H1 (cell line): ENCODE measurements at regions not wholly inside any gene's neighbourhood (a gene's known extent, or its start where the extent isn't known, plus 50 kb on each side); places are given as distances from the start of the nearest gene placed in this dataset.

Source experiments
- CTCF ChIA-PET: fragments of 300-600 bp; sonication (Branson Sonifier 250); formaldehyde crosslinking; loops from one replicate; lab custom pipeline; 2021; ENCODE audit not compliant: partially characterized antibody; lab: Charles Lee
- POLR2A ChIA-PET: fragments of 300-600 bp; sonication (Branson Sonifier 250); formaldehyde crosslinking; loops from one replicate; lab custom pipeline; 2021; ENCODE audit warnings: inconsistent platforms; ENCODE audit not compliant: partially characterized antibody; lab: Charles Lee
- DNase-seq, 2 experiments: peaks; one replicate each; pipeline versions ENCODE4 v3.0.0 to v3.0.0-alpha.2; 2010 to 2022; ENCODE audit warnings: low spot score in 2 of 2, low read depth in 1 of 2, mixed read lengths in 1 of 2
- FAIRE-seq: peaks from 2 replicates; lab custom pipeline; 2011; peaks lifted over from hg19 to GRCh38; lab: Jason Lieb, UNC
- H2AFZ ChIP-seq: 2 replicates; pipeline ENCODE4 v1.8.1; 2012; ENCODE audit warnings: low read length, inconsistent platforms
- H2AK5ac ChIP-seq: 2 replicates; pipeline ENCODE4 v1.6.1; 2013; ENCODE audit warnings: low read depth, low read length
- H2BK120ac ChIP-seq: replicated peaks from 2 replicates; pipeline ENCODE3; 2013; ENCODE audit warnings: low read depth, low read length, inconsistent platforms
- H2BK12ac ChIP-seq: 2 replicates; pipeline ENCODE4 v1.6.1; 2013; ENCODE audit warnings: low read depth, low read length
- H2BK15ac ChIP-seq: 2 replicates; pipeline ENCODE4 v1.6.1; 2013; ENCODE audit warnings: low read length
- H2BK20ac ChIP-seq: 2 replicates; pipeline ENCODE4 v1.6.1; 2013; ENCODE audit warnings: low read length
- H2BK5ac ChIP-seq: 2 replicates; pipeline ENCODE4 v1.6.1; 2013; ENCODE audit warnings: low read depth, low read length
- H3K14ac ChIP-seq: 2 replicates; pipeline ENCODE4 v1.6.1; 2013; ENCODE audit warnings: inconsistent platforms; ENCODE audit not compliant: insufficient read length
- H3K18ac ChIP-seq: 2 replicates; pipeline ENCODE4 v1.6.1; 2013; ENCODE audit warnings: low read length; ENCODE audit errors: extremely low read depth
- H3K23ac ChIP-seq: 2 replicates; pipeline ENCODE4 v1.6.1; 2013; ENCODE audit warnings: inconsistent platforms; ENCODE audit not compliant: insufficient read length
- H3K23me2 ChIP-seq: 2 replicates; pipeline ENCODE4 v1.6.1; 2013; ENCODE audit warnings: low read depth, low read length
- H3K27ac ChIP-seq: 2 replicates; pipeline ENCODE4 v1.6.1; 2011; ENCODE audit warnings: low read depth, low read length, inconsistent platforms
- H3K27me3 ChIP-seq, 4 experiments: replicated peaks in 1 of 4; 1 replicate in 1 of 4; 2 replicates in 3 of 4; pipeline versions ENCODE4 v1.6.1 to v1.8.1; 2011 to 2013; ENCODE audit warnings: low read length in 3 of 4, mild to moderate bottlenecking in 3 of 4, inconsistent platforms in 2 of 4, mixed read lengths in 2 of 4, moderate library complexity in 1 of 4; ENCODE audit not compliant: control insufficient read depth in 3 of 4, insufficient read depth in 3 of 4; ENCODE audit errors: extremely low read depth in 1 of 4
- H3K36me3 ChIP-seq, 4 experiments: 2 replicates each; pipeline versions ENCODE4 v1.6.1 to v1.8.1; 2011 to 2013; ENCODE audit warnings: mild to moderate bottlenecking in 4 of 4, low read length in 3 of 4, moderate library complexity in 2 of 4, control low read depth in 1 of 4, inconsistent platforms in 1 of 4; ENCODE audit not compliant: insufficient read depth in 4 of 4, control insufficient read depth in 2 of 4
- H3K4ac ChIP-seq: replicated peaks from 2 replicates; pipeline ENCODE3; 2013; ENCODE audit warnings: low read length, low read depth, mixed read lengths, inconsistent platforms; ENCODE audit not compliant: insufficient read length
- H3K4me1 ChIP-seq, 4 experiments: replicated peaks in 1 of 4; 1 replicate in 1 of 4; 2 replicates in 3 of 4; pipeline versions ENCODE4 v1.6.1 to v1.8.1; 2011 to 2013; ENCODE audit warnings: low read length in 3 of 4, inconsistent platforms in 2 of 4, mixed read lengths in 1 of 4; ENCODE audit not compliant: insufficient read depth in 4 of 4, control insufficient read depth in 3 of 4
- H3K4me2 ChIP-seq, 2 experiments: 2 replicates each; pipeline versions ENCODE4 v1.6.1 to v1.8.1; 2011 to 2013; ENCODE audit warnings: low read depth in 2 of 2, low read length in 2 of 2, control low read depth in 1 of 2, inconsistent platforms in 1 of 2, mild to moderate bottlenecking in 1 of 2; ENCODE audit not compliant: insufficient read depth in 1 of 2
- H3K4me3 ChIP-seq, 4 experiments: fragments of 200-600, 300-600 bp in 1 of 4; sonication (generic), shearing (Covaris generic), sonication (Bioruptor Twin) in 1 of 4; 2 replicates each; pipeline versions ENCODE4 v1.5.1 to v1.8.1; 2011 to 2016; ENCODE audit warnings: low read length in 4 of 4, low read depth in 3 of 4, control low read depth in 2 of 4, inconsistent platforms in 2 of 4, mild to moderate bottlenecking in 2 of 4, mixed read lengths in 1 of 4, moderate library complexity in 1 of 4; ENCODE audit not compliant: insufficient read depth in 2 of 4; ENCODE audit errors: extremely low read depth in 1 of 4
- H3K56ac ChIP-seq: replicated peaks from 2 replicates; pipeline ENCODE3; 2013; ENCODE audit warnings: low read depth, mild to moderate bottlenecking, mixed read lengths, low read length, inconsistent platforms; ENCODE audit not compliant: insufficient read length
- H3K79me1 ChIP-seq: 2 replicates; pipeline ENCODE4 v1.6.1; 2013; ENCODE audit warnings: low read depth, low read length, control low read depth
- H3K79me2 ChIP-seq, 2 experiments: 2 replicates each; pipeline versions ENCODE4 v1.6.1 to v1.8.1; 2012 to 2013; ENCODE audit warnings: low read length in 2 of 2, mild to moderate bottlenecking in 2 of 2, inconsistent platforms in 1 of 2; ENCODE audit not compliant: insufficient read depth in 2 of 2, control insufficient read depth in 1 of 2
- H3K9ac ChIP-seq, 4 experiments: replicated peaks in 1 of 4; 1 replicate in 1 of 4; 2 replicates in 3 of 4; pipeline versions ENCODE4 v1.6.1 to v1.8.1; 2011 to 2013; ENCODE audit warnings: low read depth in 3 of 4, low read length in 3 of 4, control low read depth in 2 of 4, mild to moderate bottlenecking in 2 of 4, moderate library complexity in 2 of 4, inconsistent platforms in 1 of 4; ENCODE audit errors: extremely low read depth in 1 of 4
- H3K9me3 ChIP-seq, 2 experiments: 2 replicates each; pipeline versions ENCODE4 v1.6.1 to v1.8.1; 2012 to 2013; ENCODE audit warnings: mild to moderate bottlenecking in 2 of 2, moderate library complexity in 2 of 2, control low read depth in 1 of 2, inconsistent platforms in 1 of 2, low read depth in 1 of 2, low read length in 1 of 2, mixed read lengths in 1 of 2; ENCODE audit not compliant: insufficient read depth in 2 of 2
- H4K20me1 ChIP-seq, 2 experiments: replicated peaks in 1 of 2; 2 replicates each; pipeline versions ENCODE3 to v1.8.1; 2011 to 2013; ENCODE audit warnings: inconsistent platforms in 2 of 2, low read length in 2 of 2, mild to moderate bottlenecking in 1 of 2; ENCODE audit not compliant: insufficient read depth in 2 of 2, control insufficient read depth in 1 of 2
- H4K5ac ChIP-seq: 2 replicates; pipeline ENCODE4 v1.6.1; 2013; ENCODE audit warnings: low read length, low read depth, mixed read lengths, inconsistent platforms; ENCODE audit not compliant: insufficient read length
- H4K8ac ChIP-seq: 2 replicates; pipeline ENCODE4 v1.8.0; 2013; ENCODE audit warnings: mild to moderate bottlenecking, moderate library complexity, low read length, inconsistent platforms; ENCODE audit not compliant: insufficient read depth; ENCODE audit errors: extremely low read depth
- H4K91ac ChIP-seq: replicated peaks from 2 replicates; pipeline ENCODE3; 2013; ENCODE audit warnings: low read length, mixed read lengths, inconsistent platforms; ENCODE audit not compliant: insufficient read length
- ATF2 ChIP-seq: IDR thresholded peaks from 2 replicates; pipeline ENCODE4 v1.6.1; 2012; ENCODE audit warnings: low read length, inconsistent platforms
- HDAC6 ChIP-seq: IDR thresholded peaks from one replicate; pipeline ENCODE4 v1.7.1; 2012; ENCODE audit warnings: low read depth, mild to moderate bottlenecking, inconsistent platforms, low read length, moderate library complexity
- MAFK ChIP-seq: IDR thresholded peaks from 2 replicates; pipeline ENCODE4 v1.6.1; 2012; ENCODE audit warnings: low read depth, mild to moderate bottlenecking, improper control_type of control experiment, low read length
- TAF1 ChIP-seq: IDR thresholded peaks from 2 replicates; pipeline ENCODE4 v1.6.1; 2011; ENCODE audit warnings: mild to moderate bottlenecking, low read depth, low read length
- WGBS, 2 experiments: shearing (Covaris generic) in 1 of 2; methylation state at CpG; one replicate each; pipeline versions ENCODE4 v1.1.6 to v1.1.7; 2013 to 2015; ENCODE audit warnings: low lambda C conversion rate in 2 of 2, mixed read lengths in 2 of 2, inconsistent platforms in 1 of 2, low coverage in 1 of 2, missing lambda C conversion rate in 1 of 2; ENCODE audit not compliant: insufficient replicate concordance in 2 of 2, insufficient coverage in 1 of 2, insufficient read length in 1 of 2; ENCODE audit errors: extremely low coverage in 1 of 2, missing lambda C conversion rate in 1 of 2; 5-methylcytosine and 5-hydroxymethylcytosine counted together

GRCh38 chr20:55514531-55514930 is 490.8 kb downstream of the CBLN4 start:
- H4K8ac ChIP-seq, result no peak overlapping the region
- no peak for FAIRE-seq
- WGBS, 2 experiments, result 97% methylated on average over 2 of the region's 2 CpGs; no CpG with 5 or more reads in 1 of the 2 experiments

More at GRCh38 chr20:55514531-55514930, 490.8 kb downstream of the CBLN4 start:
- TF ChIP-seq MAFK (no peak), TAF1 (no peak), HDAC6 (no peak), ATF2 (no peak)
- Histone ChIP-seq H2BK5ac (no peak overlapping the region), H2AFZ (no peak overlapping the region), H2BK20ac (no peak overlapping the region), H3K79me2 (no peaks in the 10 kb centered on the region), H2BK12ac (no peak overlapping the region), H2AK5ac (no peak overlapping the region), H2BK120ac (no peak overlapping the region), H3K4ac (no peak overlapping the region), H3K27ac (no peak overlapping the region), H3K56ac (no peak overlapping the region), H4K5ac (no peak overlapping the region), H3K4me2 (no peak overlapping the region), H3K4me1 (peaks cover 0 to 3% (median 0%) of the 10 kb centered on the region in 4 experiments; a peak in 1 of 7 replicates), H3K9ac (no peak overlapping the region), H4K91ac (no peak overlapping the region), H3K9me3 (no peaks in the 10 kb centered on the region), H3K79me1 (no peaks in the 10 kb centered on the region), H2BK15ac (no peak overlapping the region), H3K23me2 (no peaks in the 10 kb centered on the region), H4K20me1 (no peaks in the 10 kb centered on the region), H3K18ac (no peak overlapping the region), H3K27me3 (no peaks in the 10 kb centered on the region), H3K4me3 (no peak overlapping the region), H3K23ac (no peak overlapping the region), H3K36me3 (no peaks in the 10 kb centered on the region), H3K14ac (no peak overlapping the region)
- CTCF ChIA-PET, result no interaction called here
- no peak for DNase-seq
- POLR2A ChIA-PET, result no interaction called here
